ENCODE measurements at regions not wholly inside any gene's neighbourhood (a gene's known extent, or its start where the extent isn't known, plus 50 kb on each side); places are given as distances from the start of the nearest gene placed in this dataset.

DNA sequence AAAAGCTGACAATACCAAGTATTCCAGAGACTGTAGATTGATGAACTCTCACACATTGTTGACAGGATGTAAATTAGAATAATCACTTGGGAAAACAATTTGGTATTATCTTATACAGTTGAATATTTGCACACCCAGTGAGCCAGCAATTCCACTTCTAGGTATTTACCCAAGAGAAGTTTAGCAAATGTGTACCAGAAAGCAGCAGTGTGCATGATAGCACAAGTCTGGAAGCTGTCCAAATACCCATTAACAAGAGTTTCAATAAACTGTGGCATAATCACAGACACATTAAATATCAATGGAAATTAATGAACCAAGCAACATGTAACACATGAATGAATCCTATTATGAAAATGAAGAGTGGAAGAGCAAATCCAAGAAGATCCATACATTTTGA lies 233.6 kb downstream of the TPBG start (continued):
- TF ChIP-seq CHD2 (IDR thresholded peaks at IDR 0.05; ENCODE audit: low read length, partially characterized antibody) (no peak), SIN3A (IDR thresholded peaks at IDR 0.05; ENCODE audit: borderline replicate concordance, low read depth, low read length) (no peak)
- TF ChIP-seq, protein P1, sequence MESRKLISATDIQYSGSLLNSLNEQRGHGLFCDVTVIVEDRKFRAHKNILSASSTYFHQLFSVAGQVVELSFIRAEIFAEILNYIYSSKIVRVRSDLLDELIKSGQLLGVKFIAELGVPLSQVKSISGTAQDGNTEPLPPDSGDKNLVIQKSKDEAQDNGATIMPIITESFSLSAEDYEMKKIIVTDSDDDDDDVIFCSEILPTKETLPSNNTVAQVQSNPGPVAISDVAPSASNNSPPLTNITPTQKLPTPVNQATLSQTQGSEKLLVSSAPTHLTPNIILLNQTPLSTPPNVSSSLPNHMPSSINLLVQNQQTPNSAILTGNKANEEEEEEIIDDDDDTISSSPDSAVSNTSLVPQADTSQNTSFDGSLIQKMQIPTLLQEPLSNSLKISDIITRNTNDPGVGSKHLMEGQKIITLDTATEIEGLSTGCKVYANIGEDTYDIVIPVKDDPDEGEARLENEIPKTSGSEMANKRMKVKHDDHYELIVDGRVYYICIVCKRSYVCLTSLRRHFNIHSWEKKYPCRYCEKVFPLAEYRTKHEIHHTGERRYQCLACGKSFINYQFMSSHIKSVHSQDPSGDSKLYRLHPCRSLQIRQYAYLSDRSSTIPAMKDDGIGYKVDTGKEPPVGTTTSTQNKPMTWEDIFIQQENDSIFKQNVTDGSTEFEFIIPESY (IDR thresholded peaks at IDR 0.05; ENCODE audit: borderline replicate concordance, low read depth): no peak

GRCh38 chr6:82602776-82603175 lies 239.2 kb downstream of the TPBG start:
- H3K9me2 ChIP-seq: no peaks in the 10 kb centered on the region
- CTCF ChIA-PET: no interaction called here
- no peaks in the 10 kb centered on the region for H3K27me3 ChIP-seq (ENCODE audit: insufficient read depth)
- no peak overlapping the region for H3K9ac ChIP-seq
- H2AFZ ChIP-seq (ENCODE audit: low read depth): no peak overlapping the region
- H3K4me3 ChIP-seq (ENCODE audit: low read depth in 2 of 2, low read length in 1 of 2): no peak overlapping the region
- DNase-seq: no peak
- no peaks in the 10 kb centered on the region for H3F3A ChIP-seq (replicated peaks; ENCODE audit: insufficient read depth)
- no peaks in the 10 kb centered on the region for H3K79me2 ChIP-seq (ENCODE audit: insufficient read depth)
- 70% methylated on average over 4 of the region's 4 CpGs for WGBS (ENCODE audit: low lambda C conversion rate)
- POLR2A ChIA-PET: no interaction called here
- no peaks in the 10 kb centered on the region for H4K20me1 ChIP-seq (ENCODE audit: insufficient read depth)
- no peaks in the 10 kb centered on the region for H3K4me1 ChIP-seq (ENCODE audit: control insufficient read depth in 1 of 2, insufficient read depth in 2 of 2, low read depth in 1 of 2, low read length in 1 of 2)
- H3K9me3 ChIP-seq: no peaks in the 10 kb centered on the region
- H3K4me2 ChIP-seq: no peak overlapping the region
- H3K36me3 ChIP-seq (replicated peaks in 1 of 2; ENCODE audit: control insufficient read depth in 1 of 2, insufficient read depth in 2 of 2, low read length in 1 of 2): no peaks in the 10 kb centered on the region
- no peak for TF ChIP-seq GATA2 (CRISPR knock-in tag; IDR thresholded peaks at IDR 0.05)
- TF ChIP-seq MAX (IDR thresholded peaks at IDR 0.05; ENCODE audit: low read depth): no peak
- no peak for TF ChIP-seq TCF12 (IDR thresholded peaks at IDR 0.05)
- TF ChIP-seq ELF1 (IDR thresholded peaks at IDR 0.05): no peak
- TF ChIP-seq CHD2 (IDR thresholded peaks at IDR 0.05; ENCODE audit: low read length, partially characterized antibody): no peak
- no peak for TF ChIP-seq RFX5 (IDR thresholded peaks at IDR 0.05; ENCODE audit: low read length)
- no peak for TF ChIP-seq RAD21 (IDR thresholded peaks at IDR 0.05; ENCODE audit: low read length)
- TF ChIP-seq, protein P2, sequence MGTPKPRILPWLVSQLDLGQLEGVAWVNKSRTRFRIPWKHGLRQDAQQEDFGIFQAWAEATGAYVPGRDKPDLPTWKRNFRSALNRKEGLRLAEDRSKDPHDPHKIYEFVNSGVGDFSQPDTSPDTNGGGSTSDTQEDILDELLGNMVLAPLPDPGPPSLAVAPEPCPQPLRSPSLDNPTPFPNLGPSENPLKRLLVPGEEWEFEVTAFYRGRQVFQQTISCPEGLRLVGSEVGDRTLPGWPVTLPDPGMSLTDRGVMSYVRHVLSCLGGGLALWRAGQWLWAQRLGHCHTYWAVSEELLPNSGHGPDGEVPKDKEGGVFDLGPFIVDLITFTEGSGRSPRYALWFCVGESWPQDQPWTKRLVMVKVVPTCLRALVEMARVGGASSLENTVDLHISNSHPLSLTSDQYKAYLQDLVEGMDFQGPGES (IDR thresholded peaks at IDR 0.05; ENCODE audit: low read depth, low read length): no peak
- no peak for TF ChIP-seq JUND (IDR thresholded peaks at IDR 0.05)
- no peak for TF ChIP-seq FOXJ3 (CRISPR knock-in tag; IDR thresholded peaks at IDR 0.05)
- no peak for TF ChIP-seq RXRA (IDR thresholded peaks at IDR 0.05; ENCODE audit: borderline replicate concordance, low read depth)
- TF ChIP-seq CTCF (IDR thresholded peaks at IDR 0.05): no peak
- TF ChIP-seq MEF2A (IDR thresholded peaks at IDR 0.05; ENCODE audit: borderline replicate concordance, low read depth): no peak
- no peak for TF ChIP-seq PBX3 (IDR thresholded peaks at IDR 0.05)
- TF ChIP-seq, protein P3, sequence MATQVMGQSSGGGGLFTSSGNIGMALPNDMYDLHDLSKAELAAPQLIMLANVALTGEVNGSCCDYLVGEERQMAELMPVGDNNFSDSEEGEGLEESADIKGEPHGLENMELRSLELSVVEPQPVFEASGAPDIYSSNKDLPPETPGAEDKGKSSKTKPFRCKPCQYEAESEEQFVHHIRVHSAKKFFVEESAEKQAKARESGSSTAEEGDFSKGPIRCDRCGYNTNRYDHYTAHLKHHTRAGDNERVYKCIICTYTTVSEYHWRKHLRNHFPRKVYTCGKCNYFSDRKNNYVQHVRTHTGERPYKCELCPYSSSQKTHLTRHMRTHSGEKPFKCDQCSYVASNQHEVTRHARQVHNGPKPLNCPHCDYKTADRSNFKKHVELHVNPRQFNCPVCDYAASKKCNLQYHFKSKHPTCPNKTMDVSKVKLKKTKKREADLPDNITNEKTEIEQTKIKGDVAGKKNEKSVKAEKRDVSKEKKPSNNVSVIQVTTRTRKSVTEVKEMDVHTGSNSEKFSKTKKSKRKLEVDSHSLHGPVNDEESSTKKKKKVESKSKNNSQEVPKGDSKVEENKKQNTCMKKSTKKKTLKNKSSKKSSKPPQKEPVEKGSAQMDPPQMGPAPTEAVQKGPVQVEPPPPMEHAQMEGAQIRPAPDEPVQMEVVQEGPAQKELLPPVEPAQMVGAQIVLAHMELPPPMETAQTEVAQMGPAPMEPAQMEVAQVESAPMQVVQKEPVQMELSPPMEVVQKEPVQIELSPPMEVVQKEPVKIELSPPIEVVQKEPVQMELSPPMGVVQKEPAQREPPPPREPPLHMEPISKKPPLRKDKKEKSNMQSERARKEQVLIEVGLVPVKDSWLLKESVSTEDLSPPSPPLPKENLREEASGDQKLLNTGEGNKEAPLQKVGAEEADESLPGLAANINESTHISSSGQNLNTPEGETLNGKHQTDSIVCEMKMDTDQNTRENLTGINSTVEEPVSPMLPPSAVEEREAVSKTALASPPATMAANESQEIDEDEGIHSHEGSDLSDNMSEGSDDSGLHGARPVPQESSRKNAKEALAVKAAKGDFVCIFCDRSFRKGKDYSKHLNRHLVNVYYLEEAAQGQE (IDR thresholded peaks at IDR 0.05; ENCODE audit: low read depth, low read length): no peak
- no peak for TF ChIP-seq NRF1 (IDR thresholded peaks at IDR 0.05; ENCODE audit: low read depth, low read length)
- no peak for TF ChIP-seq RCOR1 (IDR thresholded peaks at IDR 0.05; ENCODE audit: low read length)
- H3K27ac ChIP-seq (ENCODE audit: low read depth in 2 of 2, low read length in 1 of 2): no peak overlapping the region

All from SK-N-SH (cell line).